ENCODE measurements at regions not wholly inside any gene's neighbourhood (a gene's known extent, or its start where the extent isn't known, plus 50 kb on each side); places are given as distances from the start of the nearest gene placed in this dataset.
A peak's percentile ranks its signal among the peaks of the same experiment; 100 is the strongest.

DNA sequence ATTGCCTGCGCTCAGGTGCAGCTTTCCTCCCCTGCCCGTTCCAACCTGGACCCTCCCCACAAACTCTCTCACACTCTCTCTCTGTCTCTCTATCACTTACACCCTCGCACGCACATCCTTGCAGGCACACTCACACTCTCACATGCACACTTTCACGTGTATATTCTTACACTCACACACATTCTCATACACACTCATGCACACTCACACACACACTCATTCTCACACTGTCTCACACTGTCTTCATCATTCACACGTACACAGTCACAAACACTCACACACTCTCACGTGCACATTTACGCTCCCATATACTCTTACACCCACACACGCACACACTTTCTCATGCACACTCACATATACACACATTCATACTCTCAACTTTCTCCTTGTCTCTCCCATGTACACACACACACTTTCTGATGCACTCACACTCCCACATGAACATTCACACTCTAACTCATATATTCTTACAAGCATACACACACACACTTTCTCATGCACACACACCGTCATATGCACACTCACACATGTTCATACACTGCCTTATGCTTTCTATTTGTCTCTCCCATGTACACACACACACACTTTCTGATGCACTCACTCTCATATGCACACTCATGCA is 229.3 kb downstream of the SNX18 start:
- WGBS (ENCODE audit: insufficient coverage): 92% methylated on average over 10 of the region's 10 CpGs
- no peak for DNase-seq
- Histone ChIP-seq H3K36me3 (ENCODE audit: control insufficient read depth, insufficient read depth, low read length) (no peaks in the 10 kb centered on the region), H3K9me3 (replicated peaks; ENCODE audit: control insufficient read depth, low read depth, low read length) (no peaks in the 10 kb centered on the region), H3K27me3 (ENCODE audit: control insufficient read depth, insufficient read depth, low read length) (no peaks in the 10 kb centered on the region), H3K4me1 (ENCODE audit: control insufficient read depth, insufficient read depth, low read length) (peaks cover 11% of the 10 kb centered on the region), H3K4me3 (ENCODE audit: low read length) (no peak overlapping the region), H3K27ac (ENCODE audit: low read length) (no peak overlapping the region)

DNA sequence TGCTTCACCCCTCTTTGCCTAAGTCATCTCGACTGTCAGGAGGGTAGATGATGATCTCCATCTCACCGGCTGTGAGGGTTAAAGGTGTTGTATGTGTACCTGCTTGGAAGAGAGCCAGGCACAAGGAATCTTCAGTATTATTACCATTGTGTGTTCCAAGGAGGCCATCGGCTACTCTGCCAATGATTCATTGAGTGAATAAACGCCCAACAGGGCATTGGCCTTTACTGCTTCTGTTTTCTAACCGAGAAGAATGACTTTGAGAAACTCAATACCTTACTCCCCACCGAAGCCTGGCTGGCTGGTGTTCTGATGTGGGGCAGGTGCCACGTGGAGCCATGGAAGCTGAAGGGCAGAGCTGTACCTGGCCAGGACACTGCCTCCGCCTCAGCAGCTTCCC is 228.8 kb downstream of the SNX18 start:
- H3K27ac ChIP-seq (ENCODE audit: low read length): no peak overlapping the region
- no peak for DNase-seq
- H3K27me3 ChIP-seq (ENCODE audit: control insufficient read depth, insufficient read depth, low read length): no peaks in the 10 kb centered on the region
- H3K4me3 ChIP-seq (ENCODE audit: low read length): no peak overlapping the region
- WGBS (ENCODE audit: insufficient coverage): 90% methylated on average over 2 of the region's 8 CpGs
- H3K9me3 ChIP-seq (replicated peaks; ENCODE audit: control insufficient read depth, low read depth, low read length): no peaks in the 10 kb centered on the region
- no peaks in the 10 kb centered on the region for H3K36me3 ChIP-seq (ENCODE audit: control insufficient read depth, insufficient read depth, low read length)
- H3K4me1 ChIP-seq (ENCODE audit: control insufficient read depth, insufficient read depth, low read length): peaks cover 11% of the 10 kb centered on the region

DNA sequence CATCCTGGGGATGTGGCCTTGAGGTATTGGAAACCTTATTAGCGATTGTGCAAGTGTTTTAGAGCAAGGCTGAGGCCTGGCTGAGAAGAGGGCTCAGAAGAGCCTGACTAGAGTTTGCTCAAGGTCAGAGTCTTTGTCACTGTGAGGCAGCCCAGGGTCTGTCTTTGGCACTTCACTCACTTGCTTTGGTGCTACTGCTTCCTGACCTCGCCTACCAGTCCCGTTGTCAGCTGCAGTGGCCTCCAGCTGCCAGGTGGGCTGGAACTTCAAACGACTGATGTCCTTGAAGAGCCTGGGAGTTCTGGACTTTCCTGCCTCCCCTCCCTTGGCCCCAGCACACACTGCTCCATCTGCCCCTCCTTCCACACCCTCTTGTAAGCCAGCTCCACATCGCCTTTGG is 228.0 kb downstream of the SNX18 start:
- H3K36me3 ChIP-seq (ENCODE audit: control insufficient read depth, insufficient read depth, low read length): no peaks in the 10 kb centered on the region
- H3K27me3 ChIP-seq (ENCODE audit: control insufficient read depth, insufficient read depth, low read length): no peaks in the 10 kb centered on the region
- WGBS (ENCODE audit: insufficient coverage): 64% methylated on average over 5 of the region's 5 CpGs
- no peak for DNase-seq
- no peak overlapping the region for H3K4me3 ChIP-seq (ENCODE audit: low read length)
- H3K9me3 ChIP-seq (replicated peaks; ENCODE audit: control insufficient read depth, low read depth, low read length): no peaks in the 10 kb centered on the region
- peaks cover 11% of the 10 kb centered on the region for H3K4me1 ChIP-seq (ENCODE audit: control insufficient read depth, insufficient read depth, low read length)
- no peak overlapping the region for H3K27ac ChIP-seq (ENCODE audit: low read length)

DNA sequence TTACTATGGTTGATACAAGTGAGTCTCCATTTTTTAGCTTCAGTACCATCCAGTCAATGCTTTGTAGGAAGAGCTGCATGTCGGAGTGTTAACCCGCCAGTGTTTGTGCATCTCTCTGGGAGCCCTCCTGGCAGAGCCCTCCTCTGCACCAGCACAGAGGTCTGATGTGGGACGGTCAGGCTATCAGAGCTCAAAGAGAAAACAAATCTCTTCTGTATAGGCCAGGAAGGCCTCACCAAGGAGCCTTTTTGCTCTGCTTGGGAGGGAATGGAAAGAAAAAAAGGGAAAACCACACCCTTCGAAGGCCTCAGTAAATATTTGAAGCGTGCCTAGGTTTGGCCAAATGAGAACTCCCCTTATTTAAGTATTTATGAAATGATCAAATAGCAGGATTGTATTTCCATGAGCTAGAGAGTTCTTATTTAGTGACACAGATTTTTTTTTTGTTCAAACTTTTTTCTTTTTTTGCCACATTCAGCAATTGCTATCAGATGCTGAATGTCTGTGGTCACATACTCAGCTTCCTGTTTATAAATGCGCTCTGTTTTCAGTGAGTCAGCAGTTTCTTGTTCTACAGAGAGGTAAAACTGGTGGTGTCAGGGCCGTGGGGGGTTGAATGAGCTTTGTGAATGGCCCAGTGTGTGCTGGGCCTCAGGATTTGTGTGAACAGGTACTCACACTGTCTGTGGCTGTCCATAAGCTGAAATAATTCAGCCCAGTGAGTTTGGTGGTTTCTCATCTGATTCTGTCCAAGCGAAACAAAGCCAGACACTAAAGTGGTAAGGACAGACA is 226.6 kb downstream of the SNX18 start:
- no peak overlapping the region for H3K4me3 ChIP-seq (ENCODE audit: low read length)
- H3K36me3 ChIP-seq (ENCODE audit: control insufficient read depth, insufficient read depth, low read length): no peaks in the 10 kb centered on the region
- WGBS (ENCODE audit: insufficient coverage): 42% methylated on average over 2 of the region's 8 CpGs
- DNase-seq: peak; percentile 86
- no peaks in the 10 kb centered on the region for H3K27me3 ChIP-seq (ENCODE audit: control insufficient read depth, insufficient read depth, low read length)
- H3K9me3 ChIP-seq (replicated peaks; ENCODE audit: control insufficient read depth, low read depth, low read length): no peaks in the 10 kb centered on the region
- H3K4me1 ChIP-seq (ENCODE audit: control insufficient read depth, insufficient read depth, low read length): peaks cover 11% of the 10 kb centered on the region
- peak overlapping the region; percentile 83 for H3K27ac ChIP-seq (ENCODE audit: low read length)

DNA sequence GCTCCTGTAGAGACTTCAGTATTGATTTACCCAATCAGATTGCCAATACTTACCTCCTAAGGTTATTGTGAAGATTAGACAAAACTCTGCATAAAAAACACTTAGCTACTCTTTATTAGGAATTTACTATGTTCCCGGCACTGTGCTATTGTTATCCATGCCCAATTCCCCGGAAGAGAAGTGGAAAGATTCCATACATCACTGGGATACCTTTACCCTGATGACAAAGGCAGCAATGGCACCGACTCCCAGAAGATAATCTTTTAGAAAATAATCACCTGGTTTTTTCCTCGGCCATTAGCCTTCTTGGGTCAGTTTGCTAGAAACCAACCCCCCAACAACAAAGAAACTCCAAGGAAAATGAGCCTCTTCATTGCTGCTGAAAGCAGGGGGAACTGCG is 226.0 kb downstream of the SNX18 start:
- Histone ChIP-seq H3K36me3 (ENCODE audit: control insufficient read depth, insufficient read depth, low read length) (no peaks in the 10 kb centered on the region), H3K4me3 (ENCODE audit: low read length) (no peak overlapping the region), H3K27ac (ENCODE audit: low read length) (peak overlapping the region; percentile 83), H3K9me3 (replicated peaks; ENCODE audit: control insufficient read depth, low read depth, low read length) (no peaks in the 10 kb centered on the region), H3K4me1 (ENCODE audit: control insufficient read depth, insufficient read depth, low read length) (peaks cover 11% of the 10 kb centered on the region), H3K27me3 (ENCODE audit: control insufficient read depth, insufficient read depth, low read length) (no peaks in the 10 kb centered on the region)
- DNase-seq: no peak
- 100% methylated on average over 3 of the region's 5 CpGs for WGBS (ENCODE audit: insufficient coverage)

DNA sequence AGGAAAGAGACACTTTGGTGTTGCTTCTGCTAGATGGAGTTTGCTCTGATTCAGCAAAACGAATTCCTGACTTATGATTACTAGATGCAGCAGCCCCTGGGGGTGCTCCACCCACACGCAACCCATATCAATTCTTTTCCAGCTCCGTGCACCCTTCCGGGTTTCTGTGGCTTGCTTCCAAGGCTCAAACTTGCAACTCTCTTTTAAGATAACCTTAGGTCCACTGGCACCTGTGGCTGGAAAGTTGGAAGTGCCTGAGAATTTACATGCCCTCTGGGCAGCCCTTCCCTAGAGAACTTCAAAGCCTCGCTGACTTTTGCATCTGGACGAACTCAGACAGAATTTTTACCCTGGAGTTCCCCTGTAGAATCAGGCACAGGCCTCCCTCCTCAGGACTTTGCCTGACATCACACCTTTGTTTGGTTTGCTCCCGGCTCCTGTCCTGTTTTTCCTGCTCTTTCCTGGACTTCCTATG is 224.9 kb downstream of the SNX18 start:
- no peaks in the 10 kb centered on the region for H3K27me3 ChIP-seq (ENCODE audit: control insufficient read depth, insufficient read depth, low read length)
- H3K4me1 ChIP-seq (ENCODE audit: control insufficient read depth, insufficient read depth, low read length): peaks cover 14% of the 10 kb centered on the region
- no peaks in the 10 kb centered on the region for H3K36me3 ChIP-seq (ENCODE audit: control insufficient read depth, insufficient read depth, low read length)
- DNase-seq: no peak
- no peak overlapping the region for H3K4me3 ChIP-seq (ENCODE audit: low read length)
- no peak overlapping the region for H3K27ac ChIP-seq (ENCODE audit: low read length)
- 16% methylated on average over 5 of the region's 7 CpGs for WGBS (ENCODE audit: insufficient coverage)
- no peaks in the 10 kb centered on the region for H3K9me3 ChIP-seq (replicated peaks; ENCODE audit: control insufficient read depth, low read depth, low read length)

DNA sequence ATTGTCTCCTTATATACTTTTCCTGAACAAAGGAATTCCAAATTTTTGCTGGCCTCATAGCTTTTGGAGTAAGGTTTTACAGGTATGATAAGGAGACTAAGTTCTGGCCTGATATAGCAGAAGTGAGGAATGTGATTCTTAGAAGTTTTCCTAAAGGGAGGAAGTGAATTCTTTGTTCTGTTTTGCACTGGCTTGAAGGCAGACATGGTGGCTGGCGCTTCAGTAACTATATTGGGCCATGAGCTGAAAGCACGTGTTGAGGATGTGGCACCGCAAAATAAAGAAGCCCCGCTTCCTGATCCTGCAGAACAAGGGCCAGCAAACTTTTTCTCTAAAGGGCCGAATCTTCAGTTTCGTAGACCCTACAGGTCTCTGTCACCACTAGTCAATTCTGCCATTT is 224.2 kb downstream of the SNX18 start:
- DNase-seq: no peak
- Histone ChIP-seq H3K36me3 (ENCODE audit: control insufficient read depth, insufficient read depth, low read length) (no peaks in the 10 kb centered on the region), H3K4me3 (ENCODE audit: low read length) (no peak overlapping the region), H3K9me3 (replicated peaks; ENCODE audit: control insufficient read depth, low read depth, low read length) (no peaks in the 10 kb centered on the region), H3K27me3 (ENCODE audit: control insufficient read depth, insufficient read depth, low read length) (no peaks in the 10 kb centered on the region), H3K27ac (ENCODE audit: low read length) (no peak overlapping the region), H3K4me1 (ENCODE audit: control insufficient read depth, insufficient read depth, low read length) (peaks cover 14% of the 10 kb centered on the region)
- 79% methylated on average over 3 of the region's 6 CpGs for WGBS (ENCODE audit: insufficient coverage)

DNA sequence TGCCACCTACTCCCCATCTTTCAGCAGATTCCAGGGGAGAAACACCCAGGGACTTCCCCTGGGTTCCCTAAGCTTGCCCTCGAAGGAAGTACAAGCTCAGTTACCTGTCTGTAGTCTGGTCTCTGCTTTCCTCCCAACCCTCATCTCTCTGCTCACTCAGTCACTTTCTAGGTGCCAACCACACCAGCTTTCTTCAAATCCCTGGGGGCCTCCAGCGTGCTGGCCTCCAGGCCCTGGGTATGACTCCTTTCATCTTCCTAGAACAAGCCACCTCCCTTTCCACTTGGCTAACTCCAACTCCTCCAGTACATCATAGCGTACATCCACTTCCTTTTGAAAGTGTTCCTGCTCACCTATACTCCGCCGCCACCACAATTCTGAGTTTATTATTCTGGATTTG is 222.6 kb downstream of the SNX18 start:
- H3K4me3 ChIP-seq (ENCODE audit: low read length): no peak overlapping the region

DNA sequence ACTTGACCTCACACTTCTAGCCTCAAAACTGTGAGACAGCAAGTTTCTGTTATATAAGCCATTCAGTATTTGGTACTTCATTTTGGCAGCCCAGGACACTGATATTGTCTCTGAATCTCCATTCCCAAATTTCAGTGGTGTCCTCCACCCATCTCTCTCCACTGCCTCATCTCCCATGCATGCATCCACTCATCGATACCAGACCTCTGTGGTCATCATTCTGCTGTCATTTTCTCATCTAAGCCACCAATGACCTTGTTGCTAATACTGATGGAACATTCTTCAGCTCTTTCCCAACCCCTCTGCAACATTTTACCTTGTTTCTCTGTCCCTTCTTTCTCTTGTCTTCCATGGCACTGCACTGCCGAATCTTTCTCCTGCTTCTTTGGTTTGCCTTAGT is 221.8 kb downstream of the SNX18 start:
- WGBS (ENCODE audit: insufficient coverage): 84% methylated on average over 2 of the region's 2 CpGs
- peaks cover 14% of the 10 kb centered on the region for H3K4me1 ChIP-seq (ENCODE audit: control insufficient read depth, insufficient read depth, low read length)
- DNase-seq: no peak
- no peak overlapping the region for H3K4me3 ChIP-seq (ENCODE audit: low read length)
- no peaks in the 10 kb centered on the region for H3K9me3 ChIP-seq (replicated peaks; ENCODE audit: control insufficient read depth, low read depth, low read length)
- H3K36me3 ChIP-seq (ENCODE audit: control insufficient read depth, insufficient read depth, low read length): no peaks in the 10 kb centered on the region
- H3K27me3 ChIP-seq (ENCODE audit: control insufficient read depth, insufficient read depth, low read length): no peaks in the 10 kb centered on the region
- H3K27ac ChIP-seq (ENCODE audit: low read length): no peak overlapping the region

More for the DNA sequence above, 222.6 kb downstream of the SNX18 start:
- no peak for DNase-seq
- Histone ChIP-seq H3K27me3 (ENCODE audit: control insufficient read depth, insufficient read depth, low read length) (no peaks in the 10 kb centered on the region), H3K27ac (ENCODE audit: low read length) (no peak overlapping the region), H3K4me1 (ENCODE audit: control insufficient read depth, insufficient read depth, low read length) (peaks cover 14% of the 10 kb centered on the region), H3K9me3 (replicated peaks; ENCODE audit: control insufficient read depth, low read depth, low read length) (no peaks in the 10 kb centered on the region), H3K36me3 (ENCODE audit: control insufficient read depth, insufficient read depth, low read length) (no peaks in the 10 kb centered on the region)
- WGBS (ENCODE audit: insufficient coverage): 86% methylated on average over 5 of the region's 5 CpGs

DNA sequence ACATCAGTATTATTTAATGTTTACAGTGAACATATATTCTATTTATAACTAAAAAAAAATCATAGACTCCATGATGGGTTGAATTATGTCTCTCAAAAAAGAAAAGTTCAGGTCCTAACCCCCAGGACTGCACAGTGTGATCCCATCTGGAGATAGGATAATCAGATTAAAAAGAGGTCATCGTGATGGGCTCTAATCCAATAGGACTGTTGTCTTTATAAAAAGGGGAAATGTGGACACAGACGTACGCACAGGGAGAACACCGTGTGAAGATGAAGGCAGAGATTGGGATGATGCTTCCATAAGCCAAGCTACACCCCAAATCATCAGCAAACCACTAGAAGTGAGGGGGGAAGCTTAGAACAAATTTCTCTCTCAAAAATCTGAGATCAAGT is 221.4 kb downstream of the SNX18 start:
- H3K9me3 ChIP-seq (replicated peaks; ENCODE audit: control insufficient read depth, low read depth, low read length): no peaks in the 10 kb centered on the region
- DNase-seq: no peak
- H3K27me3 ChIP-seq (ENCODE audit: control insufficient read depth, insufficient read depth, low read length): no peaks in the 10 kb centered on the region
- WGBS (ENCODE audit: insufficient coverage): no CpG with 5 or more reads among the region's 4 CpGs
- H3K27ac ChIP-seq (ENCODE audit: low read length): no peak overlapping the region
- H3K36me3 ChIP-seq (ENCODE audit: control insufficient read depth, insufficient read depth, low read length): no peaks in the 10 kb centered on the region
- no peak overlapping the region for H3K4me3 ChIP-seq (ENCODE audit: low read length)
- peaks cover 13% of the 10 kb centered on the region for H3K4me1 ChIP-seq (ENCODE audit: control insufficient read depth, insufficient read depth, low read length)

Data from muscle of leg (tissue), 3 donors.